Heart left ventricle (tissue), 16 donors: ENCODE measurements at regions not wholly inside any gene's neighbourhood (a gene's known extent, or its start where the extent isn't known, plus 50 kb on each side); places are given as distances from the start of the nearest gene placed in this dataset.

ENCODE experiments used
- ATAC-seq, 4 donors: fragments of 200-7000 bp; cut with Tn5 transposase; one replicate each; pipeline ENCODE4 v1.9.1; 2020 to 2022; ENCODE audit warnings: moderate library complexity in 4 of 4, mild to moderate bottlenecking in 3 of 4, moderate number of reproducible peaks in 1 of 4
- DNase-seq, 5 donors: peaks; one replicate each; pipeline ENCODE4 v3.0.0-alpha.2; 2020
- H3K27ac ChIP-seq, 12 donors: fragments of 200-600 bp; sonication (generic) in 4 of 12; one replicate each; pipeline versions ENCODE4 v1.5.0 to v1.8.0; 2016 to 2022; ENCODE audit warnings: mild to moderate bottlenecking in 2 of 12
- H3K27me3 ChIP-seq, 9 donors: fragments of 200-600 bp; sonication (generic) in 2 of 9; one replicate each; pipeline versions ENCODE4 v1.5.1 to v1.8.0; 2016 to 2022; ENCODE audit warnings: mild to moderate bottlenecking in 3 of 9
- H3K36me3 ChIP-seq, 9 donors: fragments of 200-600 bp; sonication (generic) in 2 of 9; one replicate each; pipeline versions ENCODE4 v1.5.0 to v1.8.0; 2018 to 2022; ENCODE audit warnings: mild to moderate bottlenecking in 2 of 9
- H3K4me1 ChIP-seq, 12 donors: fragments of 200-600 bp; sonication (generic) in 4 of 12; one replicate each; pipeline versions ENCODE4 v1.5.0 to v1.8.0; 2016 to 2022; ENCODE audit warnings: mild to moderate bottlenecking in 3 of 12
- H3K4me3 ChIP-seq, 12 donors: fragments of 200-600 bp; sonication (generic) in 4 of 12; one replicate each; pipeline versions ENCODE4 v1.5.0 to v1.8.0; 2017 to 2022; ENCODE audit warnings: mild to moderate bottlenecking in 9 of 12, moderate library complexity in 4 of 12
- H3K9me3 ChIP-seq, 12 donors: fragments of 200-600 bp; sonication (generic) in 4 of 12; one replicate each; pipeline versions ENCODE4 v1.5.0 to v1.8.0; 2016 to 2022; ENCODE audit warnings: mild to moderate bottlenecking in 1 of 12
- POLR2A ChIP-seq, 2 donors: fragments of 450-650 bp; IDR thresholded peaks; one replicate each; pipeline ENCODE4 v1.6.1; 2017; ENCODE audit warnings: antibody characterized with exemption in 2 of 2, mild to moderate bottlenecking in 2 of 2, moderate library complexity in 2 of 2
- WGBS, 4 donors: extraction: QIAGEN DNeasy Blood & Tissue Kit in 2 of 4; methylation state at CpG; one replicate each; pipeline versions ENCODE4 v1.1.5 to v1.1.7; 2013 to 2018; 5-methylcytosine and 5-hydroxymethylcytosine counted together
- intact Hi-C, 10 donors: fragments of 100-400 bp; cut with DNase I; formaldehyde crosslinking; loops; one replicate each; pipeline versions ENCODE4 v1.11.1 to v1.14.2; 2022
- TF ChIP-seq, protein P1 (sequence below), 12 donors: fragments of 200-600 bp; sonication (generic) in 4 of 12; IDR thresholded peaks; one replicate each; pipeline versions ENCODE4 v1.5.0 to v1.8.0; 2018 to 2022; ENCODE audit warnings: antibody characterized with exemption in 12 of 12, mild to moderate bottlenecking in 5 of 12
- donor health status: ischemic (EF 13 %, LVEDD 7.1; RV severe dilation, severe dysfunction).
- donor health status: healthy with polysubstance abuse.
- donor health status: DM: no; HTN: yes; CAD: no.
- donor health status: DM: no; HTN: no; CAD: no.
- donor health status: ischemic (EF 25% LVEDD 6.9; RV normal size, moderate dysfunction).
- donor health status: ischemic (EF 25% LVEDD 5.7; RV mildly dilated, moderate dysfunction).
- donor health status: healthy.
- donor health status: DM: yes; HTN: yes; CAD: no.
- donor health status: ischemic (EF 35%, LVEDD 5.7; RV mildly dilated, moderate dysfunction).
- donor health status: nonischemic (EF 11% LVEDD 7.7; RV severe dilation, severe dysfunction).
- donor health status: DM: yes; HTN: yes; CAD: no.
- donor health status: PGD.
- donor health status: ischemic (EF 29% LVEDD 5.4; RV normal size, mild dysfunction).
- donor health status: nonischemic (EF 23%, LVEDD 6.1; RV moderate dilation, normal function).

DNA sequence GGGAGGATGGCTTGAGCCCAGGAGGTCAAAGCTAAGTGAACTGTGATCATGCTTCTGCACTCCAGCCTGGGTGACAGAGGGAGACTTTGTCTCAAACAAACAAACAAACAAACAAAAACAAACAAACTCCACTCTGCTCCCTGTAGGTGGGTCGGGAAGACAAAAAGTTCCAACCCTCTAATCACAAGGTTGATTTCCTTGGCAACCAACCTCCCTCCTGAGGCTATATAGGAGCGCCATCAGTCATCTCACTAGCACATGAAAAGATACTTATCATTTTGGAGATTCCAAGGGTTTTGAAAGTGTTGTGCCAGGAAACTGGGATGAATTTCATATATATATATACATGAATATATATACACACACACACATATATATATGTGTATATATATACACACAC is 160.5 kb downstream of the TUSC1 start:
- 66 to 70% (median 68%) methylated on average over 2 of the region's 2 CpGs for WGBS, 4 donors

DNA sequence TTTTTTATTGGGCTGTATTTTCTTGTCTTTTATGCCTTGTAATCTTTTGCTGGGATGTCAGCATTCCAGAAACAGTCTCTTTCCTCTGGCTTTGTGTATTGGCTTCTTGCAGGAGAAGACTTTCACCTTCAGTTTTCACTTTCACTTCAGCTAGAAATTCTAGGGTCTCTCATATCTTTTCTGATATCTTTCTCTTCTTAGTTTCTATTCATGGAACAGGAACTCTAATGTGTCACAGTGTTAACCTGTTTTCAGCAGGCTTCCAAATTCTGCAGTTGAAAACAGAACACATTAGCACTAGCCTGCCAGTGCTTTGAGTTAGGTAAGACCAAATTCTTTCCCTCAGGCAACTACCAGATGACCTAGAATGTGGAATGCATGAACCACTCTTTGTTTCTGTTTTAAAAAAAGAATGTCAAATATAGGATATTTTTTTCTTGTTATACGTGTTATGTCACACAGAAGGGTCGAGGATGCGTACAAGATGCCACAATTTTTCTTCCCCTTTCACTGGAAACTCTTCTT is 164.7 kb downstream of the TUSC1 start:
- intact Hi-C loops, result no loop called here
- 54 to 75% (median 68%) methylated on average over 3 of the region's 3 CpGs for WGBS, 4 donors
- DNase-seq (no peak), ATAC-seq (no peak)
- Histone ChIP-seq H3K9me3 (peaks cover 0 to 7% (median 0%) of the 10 kb centered on the region in 12 donors), H3K27me3 (no peaks in the 10 kb centered on the region), H3K36me3 (no peaks in the 10 kb centered on the region), H3K4me3 (no peak overlapping the region), H3K27ac (no peak overlapping the region), H3K4me1 (no peaks in the 10 kb centered on the region)
- no peak for TF ChIP-seq POLR2A (IDR thresholded peaks at IDR 0.05)
- TF ChIP-seq, protein P1, sequence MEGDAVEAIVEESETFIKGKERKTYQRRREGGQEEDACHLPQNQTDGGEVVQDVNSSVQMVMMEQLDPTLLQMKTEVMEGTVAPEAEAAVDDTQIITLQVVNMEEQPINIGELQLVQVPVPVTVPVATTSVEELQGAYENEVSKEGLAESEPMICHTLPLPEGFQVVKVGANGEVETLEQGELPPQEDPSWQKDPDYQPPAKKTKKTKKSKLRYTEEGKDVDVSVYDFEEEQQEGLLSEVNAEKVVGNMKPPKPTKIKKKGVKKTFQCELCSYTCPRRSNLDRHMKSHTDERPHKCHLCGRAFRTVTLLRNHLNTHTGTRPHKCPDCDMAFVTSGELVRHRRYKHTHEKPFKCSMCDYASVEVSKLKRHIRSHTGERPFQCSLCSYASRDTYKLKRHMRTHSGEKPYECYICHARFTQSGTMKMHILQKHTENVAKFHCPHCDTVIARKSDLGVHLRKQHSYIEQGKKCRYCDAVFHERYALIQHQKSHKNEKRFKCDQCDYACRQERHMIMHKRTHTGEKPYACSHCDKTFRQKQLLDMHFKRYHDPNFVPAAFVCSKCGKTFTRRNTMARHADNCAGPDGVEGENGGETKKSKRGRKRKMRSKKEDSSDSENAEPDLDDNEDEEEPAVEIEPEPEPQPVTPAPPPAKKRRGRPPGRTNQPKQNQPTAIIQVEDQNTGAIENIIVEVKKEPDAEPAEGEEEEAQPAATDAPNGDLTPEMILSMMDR (IDR thresholded peaks at IDR 0.05), result no peak

More for the DNA sequence above, 160.5 kb downstream of the TUSC1 start:
- H3K4me3 ChIP-seq, result no peak overlapping the region
- DNase-seq (no peak), ATAC-seq (no peak)
- H3K27ac ChIP-seq, result no peak overlapping the region
- TF ChIP-seq, protein P1 (IDR thresholded peaks at IDR 0.05), result no peak
- no peak for TF ChIP-seq POLR2A (IDR thresholded peaks at IDR 0.05)
- peaks cover 0 to 7% (median 0%) of the 10 kb centered on the region in 12 donors for H3K9me3 ChIP-seq
- intact Hi-C loops, result no loop called here
- H3K4me1 ChIP-seq, result no peaks in the 10 kb centered on the region
- no peaks in the 10 kb centered on the region for H3K27me3 ChIP-seq
- no peaks in the 10 kb centered on the region for H3K36me3 ChIP-seq

DNA sequence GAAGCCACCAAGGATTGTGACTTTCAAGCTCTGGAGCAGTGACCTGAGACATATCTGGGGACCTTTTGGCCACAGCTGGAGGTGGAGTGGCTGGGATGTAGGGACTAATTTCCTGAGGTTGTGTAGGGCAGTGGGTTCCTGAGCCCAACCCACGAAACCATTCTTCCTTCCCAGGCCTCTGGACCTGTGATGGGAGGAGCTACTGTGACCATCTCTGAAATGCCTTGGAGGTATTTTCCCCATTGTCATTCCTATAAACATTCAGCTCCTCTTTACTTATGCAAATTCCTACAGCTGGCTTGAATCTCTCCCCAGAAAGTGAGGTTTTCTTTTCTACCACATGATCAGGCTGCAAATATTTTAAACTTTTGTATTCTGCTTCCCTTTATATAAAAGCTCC is 172.6 kb downstream of the TUSC1 start:
- intact Hi-C loops, result no loop called here
- WGBS, 4 donors, result 17 to 49% (median 38%) methylated on average over 1 of the region's 1 CpG

DNA sequence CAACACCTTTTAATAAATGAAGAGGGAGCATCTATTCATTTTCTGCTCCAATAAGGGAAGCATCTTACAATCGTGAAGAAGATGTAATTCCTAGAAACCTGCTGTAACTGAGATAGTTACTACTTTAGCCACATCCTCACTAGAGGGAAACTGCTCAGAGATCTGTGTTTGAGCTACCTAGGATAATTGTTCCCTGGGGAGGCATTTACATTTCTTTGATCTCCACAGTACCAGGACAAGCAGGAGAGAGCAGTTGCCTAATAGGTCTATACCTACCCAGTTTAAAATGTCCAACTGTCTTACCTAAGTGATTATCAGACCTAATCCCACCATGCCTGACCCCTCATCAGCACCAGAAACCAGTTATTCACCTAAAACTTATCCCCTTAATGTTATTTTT is 196.9 kb downstream of the TUSC1 start:
- DNase-seq (no peak), ATAC-seq (no peak)
- H3K27me3 ChIP-seq, result no peaks in the 10 kb centered on the region
- no peaks in the 10 kb centered on the region for H3K36me3 ChIP-seq
- WGBS, 4 donors, result 46 to 71% (median 49%) methylated on average over 1 of the region's 1 CpG
- no peaks in the 10 kb centered on the region for H3K9me3 ChIP-seq
- intact Hi-C loops, result no loop called here
- H3K27ac ChIP-seq, result no peak overlapping the region
- H3K4me1 ChIP-seq, result no peaks in the 10 kb centered on the region
- TF ChIP-seq POLR2A (IDR thresholded peaks at IDR 0.05), result no peak
- TF ChIP-seq, protein P1 (IDR thresholded peaks at IDR 0.05), result no peak
- H3K4me3 ChIP-seq, result no peak overlapping the region

More for the DNA sequence above, 172.6 kb downstream of the TUSC1 start:
- peaks cover 0 to 39% (median 18%) of the 10 kb centered on the region in 12 donors for H3K9me3 ChIP-seq
- TF ChIP-seq, protein P1 (IDR thresholded peaks at IDR 0.05), result no peak
- TF ChIP-seq POLR2A (IDR thresholded peaks at IDR 0.05), result no peak
- ATAC-seq (no peak), DNase-seq (no peak)
- H3K4me3 ChIP-seq, result no peak overlapping the region
- no peak overlapping the region for H3K27ac ChIP-seq
- H3K27me3 ChIP-seq, result no peaks in the 10 kb centered on the region
- H3K4me1 ChIP-seq, result no peaks in the 10 kb centered on the region
- H3K36me3 ChIP-seq, result no peaks in the 10 kb centered on the region
